ENCODE measurements at regions not wholly inside any gene's neighbourhood (a gene's known extent, or its start where the extent isn't known, plus 50 kb on each side); places are given as distances from the start of the nearest gene placed in this dataset.
"Not testable (repeated sequence)": the region's sequence is repeated elsewhere in the genome, so short reads cannot be mapped to it uniquely, and the experiment has no call there.

- Mint-ChIP-seq H3K9me3 (no peaks in the 10 kb centered on the region), H3K4me1 (no peaks in the 10 kb centered on the region), H3K36me3 (no peaks in the 10 kb centered on the region), H3K27ac (no peak overlapping the region), H3K4me3 (no peak overlapping the region), H3K27me3 (peaks cover 7% of the 10 kb centered on the region)
- ATAC-seq (ENCODE audit: low read depth): no peak
- POLR2A ChIA-PET: no interaction called here
- no peak for DNase-seq
Observed at GRCh38 chr13:75968103-75968838, 332.1 kb downstream of the LMO7 start.

- Mint-ChIP-seq H3K9me3 (no peaks in the 10 kb centered on the region), H3K4me1 (no peaks in the 10 kb centered on the region), H3K27ac (no peak overlapping the region), H3K27me3 (peaks cover 5% of the 10 kb centered on the region), H3K36me3 (no peaks in the 10 kb centered on the region), H3K4me3 (no peak overlapping the region)
- POLR2A ChIA-PET: no interaction called here
- no peak for DNase-seq
- no peak for ATAC-seq (ENCODE audit: low read depth)
Observed at GRCh38 chr13:75963302-75963701, 327.2 kb downstream of the LMO7 start.

GRCh38 chr13:75961911-75962310 is 325.8 kb downstream of the LMO7 start:
- no peak overlapping the region for H3K4me3 Mint-ChIP-seq
- H3K4me1 Mint-ChIP-seq: no peaks in the 10 kb centered on the region
- no peaks in the 10 kb centered on the region for H3K9me3 Mint-ChIP-seq
- POLR2A ChIA-PET: no interaction called here
- no peak overlapping the region for H3K27ac Mint-ChIP-seq
- H3K36me3 Mint-ChIP-seq: no peaks in the 10 kb centered on the region
- peaks cover 5% of the 10 kb centered on the region for H3K27me3 Mint-ChIP-seq
- no peak for DNase-seq
- ATAC-seq (ENCODE audit: low read depth): no peak

- no peak overlapping the region for H3K27ac Mint-ChIP-seq
- POLR2A ChIA-PET: no interaction called here
- ATAC-seq (ENCODE audit: low read depth): no peak
- no peak overlapping the region for H3K4me3 Mint-ChIP-seq
- peaks cover 3% of the 10 kb centered on the region for H3K27me3 Mint-ChIP-seq
- H3K9me3 Mint-ChIP-seq: no peaks in the 10 kb centered on the region
- no peak for DNase-seq
- H3K36me3 Mint-ChIP-seq: no peaks in the 10 kb centered on the region
- no peaks in the 10 kb centered on the region for H3K4me1 Mint-ChIP-seq
Observed at GRCh38 chr13:75960538-75960994, 324.4 kb downstream of the LMO7 start.

GRCh38 chr13:75959861-75960481 is 323.8 kb downstream of the LMO7 start:
- Mint-ChIP-seq H3K4me3 (no peak overlapping the region), H3K27ac (no peak overlapping the region), H3K4me1 (no peaks in the 10 kb centered on the region), H3K27me3 (peaks cover 2% of the 10 kb centered on the region), H3K9me3 (no peaks in the 10 kb centered on the region), H3K36me3 (no peaks in the 10 kb centered on the region)
- ATAC-seq (ENCODE audit: low read depth) (no peak), DNase-seq (no peak)
- POLR2A ChIA-PET: no interaction called here

- H3K4me1 Mint-ChIP-seq; H3K36me3 Mint-ChIP-seq; H3K27me3 Mint-ChIP-seq; H3K27ac Mint-ChIP-seq; ATAC-seq (ENCODE audit: low read depth); H3K9me3 Mint-ChIP-seq; POLR2A ChIA-PET; DNase-seq; H3K4me3 Mint-ChIP-seq: not testable (repeated sequence)
Observed at GRCh38 chr13:75953589-75953988, 317.5 kb downstream of the LMO7 start.

- no peak for ATAC-seq (ENCODE audit: low read depth)
- POLR2A ChIA-PET: no interaction called here
- Mint-ChIP-seq H3K27ac (no peak overlapping the region), H3K4me3 (no peak overlapping the region), H3K9me3 (no peaks in the 10 kb centered on the region), H3K36me3 (no peaks in the 10 kb centered on the region), H3K27me3 (no peaks in the 10 kb centered on the region), H3K4me1 (no peaks in the 10 kb centered on the region)
- DNase-seq: no peak
Observed at GRCh38 chr13:75947448-75947847, 311.3 kb downstream of the LMO7 start.

GRCh38 chr13:75946536-75947284 is 310.6 kb downstream of the LMO7 start:
- Mint-ChIP-seq H3K27ac (no peak overlapping the region), H3K36me3 (no peaks in the 10 kb centered on the region), H3K9me3 (peaks cover 3% of the 10 kb centered on the region), H3K27me3 (no peaks in the 10 kb centered on the region), H3K4me3 (no peak overlapping the region), H3K4me1 (no peaks in the 10 kb centered on the region)
- POLR2A ChIA-PET: no interaction called here
- ATAC-seq (ENCODE audit: low read depth) (no peak), DNase-seq (no peak)

GRCh38 chr13:75945841-75946482 is 309.8 kb downstream of the LMO7 start:
- no peaks in the 10 kb centered on the region for H3K4me1 Mint-ChIP-seq
- H3K4me3 Mint-ChIP-seq: no peak overlapping the region
- H3K27me3 Mint-ChIP-seq: no peaks in the 10 kb centered on the region
- DNase-seq: no peak
- no peak overlapping the region for H3K27ac Mint-ChIP-seq
- POLR2A ChIA-PET: no interaction called here
- no peaks in the 10 kb centered on the region for H3K36me3 Mint-ChIP-seq
- H3K9me3 Mint-ChIP-seq: peaks cover 3% of the 10 kb centered on the region
- no peak for ATAC-seq (ENCODE audit: low read depth)

GRCh38 chr13:75938811-75939560 is 302.9 kb downstream of the LMO7 start:
- Mint-ChIP-seq H3K36me3 (no peaks in the 10 kb centered on the region), H3K9me3 (peaks cover 3% of the 10 kb centered on the region)
- no peak for ATAC-seq (ENCODE audit: low read depth)

GRCh38 chr13:75936791-75937190 is 300.7 kb downstream of the LMO7 start:
- POLR2A ChIA-PET: no interaction called here
- peaks cover 2% of the 10 kb centered on the region for H3K27me3 Mint-ChIP-seq
- H3K4me3 Mint-ChIP-seq: no peak overlapping the region
- DNase-seq (no peak), ATAC-seq (ENCODE audit: low read depth) (no peak)
- H3K9me3 Mint-ChIP-seq: no peaks in the 10 kb centered on the region
- no peak overlapping the region for H3K27ac Mint-ChIP-seq
- H3K36me3 Mint-ChIP-seq: no peaks in the 10 kb centered on the region
- H3K4me1 Mint-ChIP-seq: no peaks in the 10 kb centered on the region

More at GRCh38 chr13:75938811-75939560, 302.9 kb downstream of the LMO7 start:
- Mint-ChIP-seq H3K4me3 (no peak overlapping the region), H3K27ac (no peak overlapping the region), H3K4me1 (no peaks in the 10 kb centered on the region), H3K27me3 (peaks cover 2% of the 10 kb centered on the region)
- no peak for DNase-seq
- POLR2A ChIA-PET: no interaction called here

- Mint-ChIP-seq H3K4me1 (no peaks in the 10 kb centered on the region), H3K4me3 (no peak overlapping the region), H3K27ac (no peak overlapping the region), H3K9me3 (no peaks in the 10 kb centered on the region), H3K36me3 (no peaks in the 10 kb centered on the region), H3K27me3 (peaks cover 4% of the 10 kb centered on the region)
- no peak for DNase-seq
- no peak for ATAC-seq (ENCODE audit: low read depth)
- POLR2A ChIA-PET: no interaction called here
Observed at GRCh38 chr13:75935805-75936204, 299.7 kb downstream of the LMO7 start.

GRCh38 chr13:75934889-75935288 is 298.8 kb downstream of the LMO7 start:
- H3K36me3 Mint-ChIP-seq: no peaks in the 10 kb centered on the region
- no peak for DNase-seq
- H3K27ac Mint-ChIP-seq: no peak overlapping the region
- H3K9me3 Mint-ChIP-seq: no peaks in the 10 kb centered on the region
- no peak overlapping the region for H3K4me3 Mint-ChIP-seq
- ATAC-seq (ENCODE audit: low read depth): no peak
- peaks cover 7% of the 10 kb centered on the region for H3K27me3 Mint-ChIP-seq
- POLR2A ChIA-PET: no interaction called here
- no peaks in the 10 kb centered on the region for H3K4me1 Mint-ChIP-seq

Measured in activated naive CD8-positive, alpha-beta T cell treated with anti-CD3 and anti-CD28 coated beads, Interleukin-2, amount 10 ng/mL, durations not matched to agents 7 days and 5 days (primary cell).